ENCODE measurements at regions not wholly inside any gene's neighbourhood (a gene's known extent, or its start where the extent isn't known, plus 50 kb on each side); places are given as distances from the start of the nearest gene placed in this dataset.

- DNase-seq (ENCODE audit: insufficient read length, low spot score) (no peak), FAIRE-seq (no peak)
- TF ChIP-seq POLR2A (IDR thresholded peaks at IDR 0.05; ENCODE audit: low read depth, low read length) (no peak), TAF1 (IDR thresholded peaks at IDR 0.05; ENCODE audit: low read depth, low read length) (no peak), POU2F2 (IDR thresholded peaks at IDR 0.05; ENCODE audit: low read depth, low read length) (no peak), POLR2AphosphoS5 (IDR thresholded peaks at IDR 0.05; ENCODE audit: low read depth, low read length) (no peak), SPI1 (IDR thresholded peaks at IDR 0.05; ENCODE audit: low read depth, low read length) (no peak), PAX5 (IDR thresholded peaks at IDR 0.05; ENCODE audit: insufficient read depth, low read length, severe bottlenecking) (no peak)
These were observed 99.7 kb upstream of the IRF2BP2 start for GRCh38 chr1:234709473-234710228.

DNA sequence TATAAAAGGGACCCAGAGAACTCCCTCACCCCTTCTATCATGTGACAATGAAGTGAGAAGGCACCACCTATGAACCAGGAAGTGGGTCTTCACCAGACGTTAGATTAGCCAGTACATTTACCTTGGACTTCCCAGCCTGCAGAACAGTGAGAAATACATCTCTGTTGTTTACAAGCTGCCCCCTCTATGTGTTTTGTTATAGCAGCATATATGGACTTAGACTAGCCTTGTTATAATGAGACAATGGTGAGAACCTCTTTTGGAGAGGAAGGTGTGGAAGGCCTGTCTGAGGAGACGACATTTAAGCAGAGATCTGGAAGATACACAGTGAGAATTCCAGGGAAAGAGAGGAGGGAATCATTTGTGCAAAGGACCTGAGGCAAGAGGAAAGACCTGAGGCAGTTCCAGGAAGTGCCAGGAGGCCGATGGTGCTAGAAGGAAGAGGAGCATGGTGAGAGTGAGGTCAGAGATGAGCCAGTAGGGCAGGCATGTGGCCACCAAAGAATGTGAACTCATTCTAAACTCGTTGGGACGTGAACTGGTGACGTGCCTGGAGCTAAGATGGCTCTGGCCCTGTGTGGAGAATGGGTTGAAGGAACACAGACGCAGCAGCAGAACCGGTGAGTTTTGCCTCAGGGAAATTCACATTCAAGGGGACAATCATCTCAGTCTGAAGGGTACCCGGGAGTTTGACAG lies 98.9 kb upstream of the IRF2BP2 start:
- TF ChIP-seq POU2F2 (IDR thresholded peaks at IDR 0.05; ENCODE audit: low read depth, low read length) (no peak), POLR2AphosphoS5 (IDR thresholded peaks at IDR 0.05; ENCODE audit: low read depth, low read length) (no peak), TAF1 (IDR thresholded peaks at IDR 0.05; ENCODE audit: low read depth, low read length) (no peak), SPI1 (IDR thresholded peaks at IDR 0.05; ENCODE audit: low read depth, low read length) (no peak), POLR2A (IDR thresholded peaks at IDR 0.05; ENCODE audit: low read depth, low read length) (no peak), PAX5 (IDR thresholded peaks at IDR 0.05; ENCODE audit: insufficient read depth, low read length, severe bottlenecking) (no peak)
- DNase-seq (ENCODE audit: insufficient read length, low spot score): no peak

GRCh38 chr1:234707641-234708040 lies 97.7 kb upstream of the IRF2BP2 start:
- TF ChIP-seq PAX5 (IDR thresholded peaks at IDR 0.05; ENCODE audit: insufficient read depth, low read length, severe bottlenecking) (no peak), POU2F2 (IDR thresholded peaks at IDR 0.05; ENCODE audit: low read depth, low read length) (no peak), TAF1 (IDR thresholded peaks at IDR 0.05; ENCODE audit: low read depth, low read length) (no peak), POLR2A (IDR thresholded peaks at IDR 0.05; ENCODE audit: low read depth, low read length) (no peak), SPI1 (IDR thresholded peaks at IDR 0.05; ENCODE audit: low read depth, low read length) (no peak)
- FAIRE-seq (no peak), DNase-seq (ENCODE audit: insufficient read length, low spot score) (no peak)

More for the DNA sequence above, 98.9 kb upstream of the IRF2BP2 start:
- no peak for FAIRE-seq

DNA sequence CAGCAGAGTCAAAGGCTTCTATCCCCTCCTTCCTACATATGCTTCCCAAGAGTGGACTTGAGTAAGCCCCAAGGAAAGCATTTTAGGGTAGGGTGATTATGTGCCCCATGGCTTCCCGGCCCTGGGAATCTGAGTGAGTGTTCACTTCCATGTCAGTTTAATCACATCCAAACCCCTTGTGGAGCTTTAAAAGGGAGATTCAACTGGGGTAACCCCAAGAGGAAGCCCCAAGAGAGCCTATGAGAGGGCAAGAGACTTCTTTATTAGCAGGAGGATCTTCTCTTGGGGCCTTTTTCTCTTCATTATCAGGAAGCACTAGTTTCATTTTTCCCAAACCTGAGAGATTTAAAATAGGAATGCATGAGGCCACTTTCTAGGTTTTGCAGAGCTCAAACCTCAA lies 97.0 kb upstream of the IRF2BP2 start:
- DNase-seq (ENCODE audit: insufficient read length, low spot score): no peak

DNA sequence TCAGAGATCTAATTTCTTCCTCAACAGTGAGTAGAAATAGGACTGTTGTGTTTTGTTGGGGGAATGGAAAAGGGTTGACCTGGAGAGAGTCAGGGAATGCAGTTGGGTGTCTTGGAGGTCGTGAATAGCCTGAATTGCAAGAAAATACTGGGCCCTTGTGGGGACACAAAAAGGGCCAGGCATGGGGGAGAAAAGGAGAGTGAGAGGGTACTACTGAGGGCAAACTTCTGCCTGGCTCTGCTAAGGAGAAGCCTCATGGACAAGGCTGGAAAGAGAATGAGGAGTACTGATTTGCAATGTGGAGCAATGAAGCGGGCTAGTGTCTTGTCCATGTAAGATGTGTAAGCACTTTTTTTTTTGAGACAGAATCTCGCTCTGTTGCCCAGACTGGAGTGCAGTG lies 96.2 kb upstream of the IRF2BP2 start:
- FAIRE-seq: no peak

More for the DNA sequence above, 97.0 kb upstream of the IRF2BP2 start:
- no peak for TF ChIP-seq PAX5 (IDR thresholded peaks at IDR 0.05; ENCODE audit: insufficient read depth, low read length, severe bottlenecking)
- no peak for TF ChIP-seq SPI1 (IDR thresholded peaks at IDR 0.05; ENCODE audit: low read depth, low read length)
- no peak for TF ChIP-seq POU2F2 (IDR thresholded peaks at IDR 0.05; ENCODE audit: low read depth, low read length)
- TF ChIP-seq POLR2A (IDR thresholded peaks at IDR 0.05; ENCODE audit: low read depth, low read length): no peak
- no peak for TF ChIP-seq TAF1 (IDR thresholded peaks at IDR 0.05; ENCODE audit: low read depth, low read length)
- no peak for TF ChIP-seq POLR2AphosphoS5 (IDR thresholded peaks at IDR 0.05; ENCODE audit: low read depth, low read length)
- FAIRE-seq: no peak

GRCh38 chr1:234705615-234706014 lies 95.6 kb upstream of the IRF2BP2 start:
- DNase-seq (ENCODE audit: insufficient read length, low spot score) (no peak), FAIRE-seq (no peak)
- no peak for TF ChIP-seq POLR2A (IDR thresholded peaks at IDR 0.05; ENCODE audit: low read depth, low read length)
- TF ChIP-seq POU2F2 (IDR thresholded peaks at IDR 0.05; ENCODE audit: low read depth, low read length): no peak
- TF ChIP-seq SPI1 (IDR thresholded peaks at IDR 0.05; ENCODE audit: low read depth, low read length): no peak
- no peak for TF ChIP-seq TAF1 (IDR thresholded peaks at IDR 0.05; ENCODE audit: low read depth, low read length)
- no peak for TF ChIP-seq PAX5 (IDR thresholded peaks at IDR 0.05; ENCODE audit: insufficient read depth, low read length, severe bottlenecking)
- TF ChIP-seq POLR2AphosphoS5 (IDR thresholded peaks at IDR 0.05; ENCODE audit: low read depth, low read length): no peak

More for the DNA sequence above, 96.2 kb upstream of the IRF2BP2 start:
- TF ChIP-seq POLR2AphosphoS5 (IDR thresholded peaks at IDR 0.05; ENCODE audit: low read depth, low read length): no peak
- DNase-seq (ENCODE audit: insufficient read length, low spot score): no peak

DNA sequence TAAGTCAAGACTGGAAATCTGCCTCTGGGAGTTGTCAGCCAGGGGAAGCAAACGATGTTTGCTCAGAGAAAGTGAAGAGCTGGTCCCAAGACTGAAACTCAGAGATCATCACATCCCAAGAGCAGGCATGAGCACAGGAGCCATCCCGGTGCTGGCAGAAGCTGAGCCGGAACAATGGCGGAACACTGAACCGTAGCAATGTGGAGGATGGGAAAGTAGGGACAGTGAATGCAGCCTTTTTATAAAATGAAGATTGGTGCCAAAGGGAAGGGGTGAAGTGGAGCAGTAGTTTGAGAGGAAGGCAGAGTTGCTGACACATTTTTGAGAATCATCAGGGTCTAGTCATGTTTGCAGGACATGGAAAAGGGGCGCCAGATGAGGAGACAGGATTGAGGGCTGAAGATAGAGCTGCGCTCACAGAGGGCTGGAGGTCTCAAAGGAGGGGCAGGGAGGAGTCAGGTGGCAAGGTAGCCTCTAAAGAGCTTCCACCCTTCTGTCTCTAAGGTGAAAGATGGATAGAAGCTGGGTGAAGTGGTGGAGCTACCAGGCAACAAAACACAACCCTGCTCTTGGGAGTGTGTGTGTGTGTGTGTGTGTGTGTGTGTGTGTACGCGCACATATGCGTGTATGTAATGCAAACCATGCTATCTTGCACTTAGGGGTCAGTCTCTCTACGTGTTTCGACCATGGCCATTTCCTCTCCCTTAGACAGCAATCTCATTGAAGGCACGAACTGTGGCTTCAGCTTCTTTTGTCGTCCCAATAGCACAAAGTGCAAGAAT lies 94.3 kb upstream of the IRF2BP2 start:
- DNase-seq (ENCODE audit: insufficient read length, low spot score): no peak
- no peak for TF ChIP-seq POLR2AphosphoS5 (IDR thresholded peaks at IDR 0.05; ENCODE audit: low read depth, low read length)
- TF ChIP-seq TAF1 (IDR thresholded peaks at IDR 0.05; ENCODE audit: low read depth, low read length): no peak
- TF ChIP-seq SPI1 (IDR thresholded peaks at IDR 0.05; ENCODE audit: low read depth, low read length): no peak
- FAIRE-seq: no peak

- TF ChIP-seq PAX5 (IDR thresholded peaks at IDR 0.05; ENCODE audit: insufficient read depth, low read length, severe bottlenecking) (no peak), SPI1 (IDR thresholded peaks at IDR 0.05; ENCODE audit: low read depth, low read length) (no peak), TAF1 (IDR thresholded peaks at IDR 0.05; ENCODE audit: low read depth, low read length) (no peak), POLR2AphosphoS5 (IDR thresholded peaks at IDR 0.05; ENCODE audit: low read depth, low read length) (no peak), POLR2A (IDR thresholded peaks at IDR 0.05; ENCODE audit: low read depth, low read length) (no peak), POU2F2 (IDR thresholded peaks at IDR 0.05; ENCODE audit: low read depth, low read length) (no peak)
- DNase-seq (ENCODE audit: insufficient read length, low spot score): no peak
- FAIRE-seq: no peak
These were observed 92.5 kb upstream of the IRF2BP2 start for GRCh38 chr1:234702342-234703000.

- TF ChIP-seq POLR2AphosphoS5 (IDR thresholded peaks at IDR 0.05; ENCODE audit: low read depth, low read length) (no peak), TAF1 (IDR thresholded peaks at IDR 0.05; ENCODE audit: low read depth, low read length) (no peak), PAX5 (IDR thresholded peaks at IDR 0.05; ENCODE audit: insufficient read depth, low read length, severe bottlenecking) (no peak), POU2F2 (IDR thresholded peaks at IDR 0.05; ENCODE audit: low read depth, low read length) (no peak), POLR2A (IDR thresholded peaks at IDR 0.05; ENCODE audit: low read depth, low read length) (no peak), SPI1 (IDR thresholded peaks at IDR 0.05; ENCODE audit: low read depth, low read length) (no peak)
- DNase-seq (ENCODE audit: insufficient read length, low spot score) (no peak), FAIRE-seq (no peak)
These were observed 91.9 kb upstream of the IRF2BP2 start for GRCh38 chr1:234701737-234702341.
